ENCODE measurements at regions not wholly inside any gene's neighbourhood (a gene's known extent, or its start where the extent isn't known, plus 50 kb on each side); places are given as distances from the start of the nearest gene placed in this dataset.

DNA sequence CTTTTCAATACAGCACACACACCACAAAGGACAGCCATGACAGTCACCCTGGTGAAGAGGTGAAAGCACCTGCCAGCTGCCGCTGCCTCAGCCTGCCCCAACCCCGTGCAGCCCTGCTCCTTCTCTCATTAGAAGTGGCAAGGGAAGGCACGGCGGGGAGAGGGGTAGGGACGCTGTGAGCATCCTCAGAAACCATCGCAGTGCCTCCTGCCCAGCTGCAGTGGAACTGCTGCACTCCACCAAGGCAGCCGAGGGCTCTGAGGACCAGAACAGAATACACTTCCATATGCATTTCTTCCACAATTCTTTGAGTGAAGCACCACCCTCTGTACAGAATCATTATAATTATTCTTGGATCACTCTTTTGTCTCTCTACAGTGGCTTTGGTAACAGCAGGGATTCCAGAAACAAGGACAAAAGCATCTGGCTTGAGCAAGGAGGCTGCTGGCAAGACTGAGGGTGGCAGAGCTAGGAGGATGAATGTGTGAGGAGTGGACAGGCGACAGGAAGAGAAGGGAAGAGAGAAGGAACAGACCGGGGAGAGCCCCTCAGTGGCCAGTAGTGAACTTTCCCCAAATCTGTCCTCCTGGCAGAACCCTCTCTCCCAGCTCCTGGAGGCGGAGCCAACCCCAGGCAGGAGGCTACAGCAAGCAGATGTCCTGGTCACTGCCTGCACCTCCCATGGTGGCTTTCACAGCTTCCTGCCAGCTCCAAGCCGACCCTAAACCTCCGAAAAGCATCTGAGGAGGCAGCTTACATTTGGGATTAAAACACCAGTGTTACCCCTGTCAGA is 73.2 kb downstream of the MTNR1A start:
- Histone ChIP-seq H3K27me3 (ENCODE audit: insufficient read depth) (no peaks in the 10 kb centered on the region), H4K20me1 (replicated peaks; ENCODE audit: insufficient read depth) (no peaks in the 10 kb centered on the region), H3K27ac (ENCODE audit: low read depth) (no peak overlapping the region), H3K4me1 (ENCODE audit: insufficient read depth) (no peaks in the 10 kb centered on the region; the same call in 1 of the 2 replicates), H3F3A (replicated peaks; ENCODE audit: low read depth) (no peaks in the 10 kb centered on the region), H3K9me2 (ENCODE audit: insufficient read depth) (no peaks in the 10 kb centered on the region), H3K4me2 (no peak overlapping the region), H3K4me3 (no peak overlapping the region), H3K36me3 (ENCODE audit: insufficient read depth) (no peaks in the 10 kb centered on the region), H2AFZ (peak overlapping the region; percentile 85), H3K79me2 (replicated peaks; ENCODE audit: insufficient read depth) (no peaks in the 10 kb centered on the region)
- no peak overlapping the region for H3K4me3 Mint-ChIP-seq
- DNase-seq (ENCODE audit: low spot score), result peak; percentile 23
- TF ChIP-seq POLR2AphosphoS5 (IDR thresholded peaks at IDR 0.05; ENCODE audit: low read depth), result no peak
- TF ChIP-seq, protein P1, sequence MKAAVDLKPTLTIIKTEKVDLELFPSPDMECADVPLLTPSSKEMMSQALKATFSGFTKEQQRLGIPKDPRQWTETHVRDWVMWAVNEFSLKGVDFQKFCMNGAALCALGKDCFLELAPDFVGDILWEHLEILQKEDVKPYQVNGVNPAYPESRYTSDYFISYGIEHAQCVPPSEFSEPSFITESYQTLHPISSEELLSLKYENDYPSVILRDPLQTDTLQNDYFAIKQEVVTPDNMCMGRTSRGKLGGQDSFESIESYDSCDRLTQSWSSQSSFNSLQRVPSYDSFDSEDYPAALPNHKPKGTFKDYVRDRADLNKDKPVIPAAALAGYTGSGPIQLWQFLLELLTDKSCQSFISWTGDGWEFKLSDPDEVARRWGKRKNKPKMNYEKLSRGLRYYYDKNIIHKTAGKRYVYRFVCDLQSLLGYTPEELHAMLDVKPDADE (IDR thresholded peaks at IDR 0.05), result no peak
- TF ChIP-seq, protein P2, sequence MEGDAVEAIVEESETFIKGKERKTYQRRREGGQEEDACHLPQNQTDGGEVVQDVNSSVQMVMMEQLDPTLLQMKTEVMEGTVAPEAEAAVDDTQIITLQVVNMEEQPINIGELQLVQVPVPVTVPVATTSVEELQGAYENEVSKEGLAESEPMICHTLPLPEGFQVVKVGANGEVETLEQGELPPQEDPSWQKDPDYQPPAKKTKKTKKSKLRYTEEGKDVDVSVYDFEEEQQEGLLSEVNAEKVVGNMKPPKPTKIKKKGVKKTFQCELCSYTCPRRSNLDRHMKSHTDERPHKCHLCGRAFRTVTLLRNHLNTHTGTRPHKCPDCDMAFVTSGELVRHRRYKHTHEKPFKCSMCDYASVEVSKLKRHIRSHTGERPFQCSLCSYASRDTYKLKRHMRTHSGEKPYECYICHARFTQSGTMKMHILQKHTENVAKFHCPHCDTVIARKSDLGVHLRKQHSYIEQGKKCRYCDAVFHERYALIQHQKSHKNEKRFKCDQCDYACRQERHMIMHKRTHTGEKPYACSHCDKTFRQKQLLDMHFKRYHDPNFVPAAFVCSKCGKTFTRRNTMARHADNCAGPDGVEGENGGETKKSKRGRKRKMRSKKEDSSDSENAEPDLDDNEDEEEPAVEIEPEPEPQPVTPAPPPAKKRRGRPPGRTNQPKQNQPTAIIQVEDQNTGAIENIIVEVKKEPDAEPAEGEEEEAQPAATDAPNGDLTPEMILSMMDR (conservative IDR thresholded peaks at IDR 0.05; ENCODE audit: low read depth in 2 of 2), result 0 out of 4 replicates have a peak, but pooled peaks of 1 of the 2 experiments have one; percentile 13
- H3K4me1 Mint-ChIP-seq, result peaks cover 9% of the 10 kb centered on the region; the same call in 2 of the 3 replicates
- H3K27me3 Mint-ChIP-seq (ENCODE audit: insufficient read depth, low read depth, poor library complexity), result no peaks in the 10 kb centered on the region
- H3K27ac Mint-ChIP-seq, result no peak overlapping the region
- H3K9me3 Mint-ChIP-seq, result no peaks in the 10 kb centered on the region
- H3K36me3 Mint-ChIP-seq (ENCODE audit: low read depth), result no peaks in the 10 kb centered on the region
- ATAC-seq, result peak; percentile 67

DNA sequence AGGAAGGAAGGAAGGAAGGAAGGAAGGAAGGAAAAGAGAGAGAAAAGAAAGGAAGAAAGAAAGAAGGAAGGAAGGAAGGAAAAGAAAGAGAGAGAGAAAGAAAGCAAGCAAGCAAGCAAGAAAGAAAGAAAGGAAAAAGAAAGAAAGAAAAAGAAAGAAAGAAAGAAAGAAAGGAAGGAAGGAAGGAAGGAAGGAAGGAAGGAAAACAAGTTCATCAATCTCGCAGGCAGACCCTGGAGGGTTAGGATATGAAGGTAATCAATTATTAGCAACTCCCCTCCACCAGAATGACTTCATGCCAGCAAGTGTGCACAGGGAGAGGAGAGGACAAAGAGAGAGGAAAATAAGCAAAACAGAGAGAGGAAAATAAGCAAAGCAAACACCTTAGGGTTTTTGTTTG is 80.2 kb downstream of the MTNR1A start:
- Histone ChIP-seq H3K27ac (ENCODE audit: low read depth) (no peak overlapping the region), H3K4me3 (no peak overlapping the region), H3K4me2 (no peak overlapping the region), H3K4me1 (ENCODE audit: insufficient read depth) (peaks cover 5% of the 10 kb centered on the region; the same call in 1 of the 2 replicates), H3F3A (replicated peaks; ENCODE audit: low read depth) (no peaks in the 10 kb centered on the region), H3K79me2 (replicated peaks; ENCODE audit: insufficient read depth) (no peaks in the 10 kb centered on the region), H4K20me1 (replicated peaks; ENCODE audit: insufficient read depth) (no peaks in the 10 kb centered on the region), H3K27me3 (ENCODE audit: insufficient read depth) (no peaks in the 10 kb centered on the region), H2AFZ (no peak overlapping the region), H3K36me3 (ENCODE audit: insufficient read depth) (no peaks in the 10 kb centered on the region), H3K9me2 (ENCODE audit: insufficient read depth) (no peaks in the 10 kb centered on the region)
- TF ChIP-seq, protein P2 (conservative IDR thresholded peaks at IDR 0.05; ENCODE audit: low read depth in 2 of 2), result no peak
- TF ChIP-seq STAT1 (IDR thresholded peaks at IDR 0.05; ENCODE audit: unreplicated experiment) (no peak), EZH2 (IDR thresholded peaks at IDR 0.05; ENCODE audit: low read depth, unreplicated experiment) (no peak)
- H3K27ac Mint-ChIP-seq, result no peak overlapping the region
- H3K9me3 Mint-ChIP-seq, result no peaks in the 10 kb centered on the region
- ATAC-seq (no peak), DNase-seq (ENCODE audit: low spot score) (no peak)
- H3K4me1 Mint-ChIP-seq, result peaks cover 14% of the 10 kb centered on the region; the same call in 2 of the 3 replicates
- no peaks in the 10 kb centered on the region for H3K36me3 Mint-ChIP-seq (ENCODE audit: low read depth)
- no peak overlapping the region for H3K4me3 Mint-ChIP-seq
- H3K27me3 Mint-ChIP-seq (ENCODE audit: insufficient read depth, low read depth, poor library complexity), result peaks cover 6% of the 10 kb centered on the region

All from GM23338 (cell line).